ENCODE measurements at regions not wholly inside any gene's neighbourhood (a gene's known extent, or its start where the extent isn't known, plus 50 kb on each side); places are given as distances from the start of the nearest gene placed in this dataset.
"Not testable (repeated sequence)": the region's sequence is repeated elsewhere in the genome, so short reads cannot be mapped to it uniquely, and the experiment has no call there.

DNA sequence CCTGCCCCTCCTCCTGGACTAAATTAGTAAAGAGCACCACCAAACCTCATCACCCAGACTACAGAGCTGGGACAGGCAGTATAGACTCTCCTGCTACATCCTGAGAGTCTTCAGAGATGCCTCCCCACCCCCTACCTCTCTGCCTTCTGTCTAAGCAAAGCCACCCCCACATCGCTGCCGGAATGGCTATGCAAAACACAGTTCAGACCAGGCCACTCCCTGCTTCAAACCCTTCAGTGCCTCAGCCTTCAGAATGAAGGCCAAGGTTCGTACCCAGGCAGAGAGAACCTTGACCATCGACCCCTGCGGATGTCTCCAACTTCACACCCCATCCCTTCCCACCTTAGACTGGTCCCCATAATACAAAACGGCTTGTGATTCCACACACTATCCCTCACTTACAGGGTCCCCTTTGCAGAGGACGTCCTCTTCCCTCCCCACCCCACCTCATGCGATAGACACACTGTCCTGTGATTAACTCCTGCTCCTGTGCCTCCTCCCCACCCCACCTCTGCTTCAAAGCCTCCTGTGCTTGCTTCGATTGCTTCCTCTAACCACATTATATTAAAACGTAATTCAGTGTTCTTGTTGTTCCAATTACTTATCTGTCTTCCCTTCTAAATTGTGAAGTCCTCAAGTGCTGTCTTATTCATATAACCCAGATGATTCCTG lies 175.3 kb downstream of the UACA start:
- no peak overlapping the region for H3K4me3 ChIP-seq

DNA sequence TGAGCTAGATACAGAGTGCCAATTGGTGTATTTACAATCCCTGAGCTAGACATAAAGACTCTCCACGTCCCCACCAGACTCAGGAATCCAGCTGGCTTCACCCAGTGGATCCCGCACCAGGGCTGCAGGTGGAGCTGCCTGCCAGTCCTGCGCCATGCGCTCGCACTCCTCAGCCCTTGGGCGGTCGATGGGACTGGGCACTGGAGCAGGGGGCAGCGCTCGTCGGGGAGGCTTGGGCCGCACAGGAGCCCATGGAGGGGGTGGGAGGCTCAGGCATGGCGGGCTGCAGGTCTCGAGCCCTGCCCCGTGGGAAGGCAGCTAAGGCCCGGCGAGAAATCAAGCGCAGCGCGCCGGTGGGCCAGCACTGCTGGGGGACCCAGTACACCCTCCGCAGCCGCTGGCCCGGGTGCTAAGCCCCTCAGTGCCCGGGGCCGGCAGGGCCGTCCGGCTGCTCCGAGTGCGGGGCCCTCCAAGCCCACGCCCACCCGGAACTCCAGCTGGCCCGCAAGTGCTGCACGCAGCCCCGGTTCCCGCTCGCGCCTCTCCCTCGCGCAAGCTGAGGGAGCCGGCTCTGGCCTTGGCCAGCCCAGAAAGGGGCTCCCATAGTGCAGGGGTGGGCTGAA lies 176.2 kb downstream of the UACA start:
- DNase-seq; intact Hi-C loops (cut with DNase I; ENCODE audit: low total_unique reads); H3K36me3 ChIP-seq (ENCODE audit: low read depth, missing control alignments); H3K4me1 ChIP-seq; H3K27ac ChIP-seq; H3K9me3 ChIP-seq; H3K27me3 ChIP-seq: not testable (repeated sequence)
- peak overlapping the region in 1 of 2 donors; percentile 34 for H3K4me3 ChIP-seq
- 86 to 100% methylated on average over 2 to 36 of the region's 40 CpGs for WGBS, 2 donors

More for the DNA sequence above, 175.3 kb downstream of the UACA start:
- Histone ChIP-seq H3K36me3 (ENCODE audit: low read depth, missing control alignments) (no peaks in the 10 kb centered on the region), H3K9me3 (no peaks in the 10 kb centered on the region), H3K27me3 (no peaks in the 10 kb centered on the region), H3K27ac (no peak overlapping the region), H3K4me1 (no peaks in the 10 kb centered on the region)
- 62 to 73% methylated on average over 10 of the region's 10 CpGs for WGBS, 2 donors
- no peak for DNase-seq
- TF ChIP-seq POLR2A (IDR thresholded peaks at IDR 0.05), result no peak
- TF ChIP-seq, protein P1, sequence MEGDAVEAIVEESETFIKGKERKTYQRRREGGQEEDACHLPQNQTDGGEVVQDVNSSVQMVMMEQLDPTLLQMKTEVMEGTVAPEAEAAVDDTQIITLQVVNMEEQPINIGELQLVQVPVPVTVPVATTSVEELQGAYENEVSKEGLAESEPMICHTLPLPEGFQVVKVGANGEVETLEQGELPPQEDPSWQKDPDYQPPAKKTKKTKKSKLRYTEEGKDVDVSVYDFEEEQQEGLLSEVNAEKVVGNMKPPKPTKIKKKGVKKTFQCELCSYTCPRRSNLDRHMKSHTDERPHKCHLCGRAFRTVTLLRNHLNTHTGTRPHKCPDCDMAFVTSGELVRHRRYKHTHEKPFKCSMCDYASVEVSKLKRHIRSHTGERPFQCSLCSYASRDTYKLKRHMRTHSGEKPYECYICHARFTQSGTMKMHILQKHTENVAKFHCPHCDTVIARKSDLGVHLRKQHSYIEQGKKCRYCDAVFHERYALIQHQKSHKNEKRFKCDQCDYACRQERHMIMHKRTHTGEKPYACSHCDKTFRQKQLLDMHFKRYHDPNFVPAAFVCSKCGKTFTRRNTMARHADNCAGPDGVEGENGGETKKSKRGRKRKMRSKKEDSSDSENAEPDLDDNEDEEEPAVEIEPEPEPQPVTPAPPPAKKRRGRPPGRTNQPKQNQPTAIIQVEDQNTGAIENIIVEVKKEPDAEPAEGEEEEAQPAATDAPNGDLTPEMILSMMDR (IDR thresholded peaks at IDR 0.05), result no peak
- intact Hi-C loops (cut with DNase I; ENCODE audit: low total_unique reads), result no loop called here

DNA sequence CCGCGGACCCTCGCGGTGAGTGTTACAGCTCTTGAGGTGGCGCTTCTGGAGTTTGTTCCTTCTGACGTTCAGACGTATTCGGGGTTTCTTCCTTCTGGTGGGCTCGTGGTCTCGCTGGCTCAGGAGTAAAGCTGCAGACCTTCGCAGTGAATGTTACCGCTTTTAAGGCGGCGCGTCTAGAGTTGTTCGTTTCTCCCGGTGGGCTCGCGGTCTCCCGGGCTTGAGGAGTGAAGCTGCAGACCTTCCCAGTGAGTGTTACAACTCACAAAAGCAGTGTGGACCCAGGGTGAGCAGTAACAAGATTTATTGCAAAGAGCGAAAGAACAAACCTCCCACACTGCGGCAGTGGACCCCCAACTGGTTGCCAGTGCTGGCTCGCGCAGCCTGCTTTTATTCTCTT lies 177.1 kb downstream of the UACA start:
- Histone ChIP-seq H3K4me3 (peak overlapping the region; percentile 26 to 34), H3K27ac (no peak overlapping the region), H3K9me3 (no peaks in the 10 kb centered on the region), H3K27me3 (no peaks in the 10 kb centered on the region), H3K36me3 (ENCODE audit: low read depth, missing control alignments) (no peaks in the 10 kb centered on the region), H3K4me1 (no peaks in the 10 kb centered on the region)
- DNase-seq, result peak; percentile 59
- intact Hi-C loops (cut with DNase I; ENCODE audit: low total_unique reads), result no loop called here
- WGBS, 2 donors, result 65 to 79% methylated on average over 20 to 24 of the region's 24 CpGs
- TF ChIP-seq, protein P1 (IDR thresholded peaks at IDR 0.05), result no peak
- TF ChIP-seq POLR2A (IDR thresholded peaks at IDR 0.05), result no peak

DNA sequence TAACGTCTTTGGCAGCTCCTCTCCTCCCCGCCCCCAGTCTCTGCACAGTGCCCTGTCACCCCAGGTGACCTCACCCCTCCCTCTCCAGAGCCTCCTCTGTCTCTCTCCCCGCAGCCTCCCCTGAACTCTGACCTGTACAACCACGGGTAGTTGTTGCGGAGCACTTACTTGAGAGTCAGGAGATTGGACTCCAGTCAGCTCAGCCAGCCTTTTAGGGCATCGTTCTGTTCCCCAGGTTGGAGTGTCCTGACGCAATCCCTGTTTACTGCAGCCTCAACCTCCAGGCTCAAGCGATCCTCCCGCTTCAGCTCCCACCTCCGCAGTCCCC lies 177.7 kb downstream of the UACA start:
- DNase-seq, result no peak
- Histone ChIP-seq H3K4me3 (peak overlapping the region; percentile 26 to 34), H3K27me3 (no peaks in the 10 kb centered on the region), H3K36me3 (ENCODE audit: low read depth, missing control alignments) (no peaks in the 10 kb centered on the region), H3K27ac (no peak overlapping the region), H3K4me1 (no peaks in the 10 kb centered on the region), H3K9me3 (no peaks in the 10 kb centered on the region)
- WGBS, 2 donors, result 38 to 51% methylated on average over 9 to 10 of the region's 10 CpGs
- TF ChIP-seq, protein P1 (IDR thresholded peaks at IDR 0.05), result no peak
- no peak for TF ChIP-seq POLR2A (IDR thresholded peaks at IDR 0.05)
- intact Hi-C loops (cut with DNase I; ENCODE audit: low total_unique reads), result no loop called here

DNA sequence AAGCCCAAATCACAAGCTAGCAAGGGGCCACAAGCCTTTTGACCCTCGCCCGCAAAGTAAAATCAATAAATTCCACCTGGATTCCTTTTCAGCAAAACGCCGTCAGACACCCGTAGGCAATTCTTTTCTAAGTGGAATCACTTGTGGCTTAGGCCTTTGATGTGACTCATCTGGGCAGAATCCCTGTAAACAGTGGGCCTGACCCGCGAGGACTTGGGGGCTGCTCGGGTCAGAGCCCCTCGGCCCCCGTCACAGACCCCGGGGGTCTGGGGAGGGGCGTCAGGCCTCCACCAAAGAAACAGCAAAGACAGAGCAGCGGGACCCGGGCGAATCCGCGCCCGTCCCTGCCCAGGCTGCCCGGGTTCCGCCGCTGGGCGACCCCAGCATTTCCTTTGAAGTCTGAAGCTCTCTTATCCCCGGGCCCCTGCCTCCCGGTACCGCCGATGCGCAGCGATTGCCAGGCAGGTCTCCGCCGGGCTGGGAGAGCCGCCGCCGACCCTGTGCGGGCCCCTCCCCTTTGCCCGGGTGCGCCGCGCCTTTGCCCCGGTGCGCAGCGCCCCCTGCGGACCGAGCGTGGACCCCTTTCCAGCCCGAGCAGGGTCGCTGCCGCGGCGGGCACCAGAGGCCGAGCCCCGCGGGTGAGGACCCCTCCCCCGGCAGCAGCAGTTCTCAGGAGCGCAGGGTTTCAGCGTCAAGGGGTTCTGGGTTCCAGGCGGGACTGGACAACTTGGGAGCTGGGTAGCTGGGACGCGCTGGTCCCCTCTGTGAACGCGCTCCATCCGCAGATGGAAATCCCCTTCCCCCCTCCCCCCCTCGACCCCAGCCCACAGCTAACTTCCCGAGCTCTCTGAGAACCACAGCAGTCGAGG lies 178.3 kb downstream of the UACA start:
- peak; percentile 33 for DNase-seq
- intact Hi-C loops (cut with DNase I; ENCODE audit: low total_unique reads), result no loop called here
- 13 to 15% methylated on average over 24 to 58 of the region's 64 CpGs for WGBS, 2 donors
- Histone ChIP-seq H3K9me3 (no peaks in the 10 kb centered on the region), H3K4me1 (no peaks in the 10 kb centered on the region), H3K4me3 (peak overlapping the region; percentile 26 to 34), H3K27me3 (no peaks in the 10 kb centered on the region), H3K36me3 (ENCODE audit: low read depth, missing control alignments) (no peaks in the 10 kb centered on the region), H3K27ac (no peak overlapping the region)
- TF ChIP-seq, protein P1 (IDR thresholded peaks at IDR 0.05), result no peak
- no peak for TF ChIP-seq POLR2A (IDR thresholded peaks at IDR 0.05)
